Astrocyte of the spinal cord (primary cell): ENCODE measurements at regions not wholly inside any gene's neighbourhood (a gene's known extent, or its start where the extent isn't known, plus 50 kb on each side); places are given as distances from the start of the nearest gene placed in this dataset.
A peak's percentile ranks its signal among the peaks of the same experiment; 100 is the strongest.
"Not testable (repeated sequence)": the region's sequence is repeated elsewhere in the genome, so short reads cannot be mapped to it uniquely, and the experiment has no call there.

Source experiments
- DNase-seq: peaks from one replicate; pipeline ENCODE4 v3.0.0; 2011; ENCODE audit warnings: low read depth, low spot score
- H3K4me3 ChIP-seq: 2 replicates; pipeline ENCODE4 v1.5.1; 2011; ENCODE audit warnings: low read depth, mild to moderate bottlenecking, low read length, moderate library complexity
- in situ Hi-C: cut with HindIII; loops from 2 replicates; pipeline ENCODE4 v1.10.0; 2017; ENCODE audit warnings: low sequenced_read_pairs
- TF ChIP-seq, protein P1 (sequence below): IDR thresholded peaks from 2 replicates; pipeline ENCODE4 v1.5.1; 2012; ENCODE audit warnings: low read depth, mild to moderate bottlenecking, low read length, inconsistent platforms

DNA sequence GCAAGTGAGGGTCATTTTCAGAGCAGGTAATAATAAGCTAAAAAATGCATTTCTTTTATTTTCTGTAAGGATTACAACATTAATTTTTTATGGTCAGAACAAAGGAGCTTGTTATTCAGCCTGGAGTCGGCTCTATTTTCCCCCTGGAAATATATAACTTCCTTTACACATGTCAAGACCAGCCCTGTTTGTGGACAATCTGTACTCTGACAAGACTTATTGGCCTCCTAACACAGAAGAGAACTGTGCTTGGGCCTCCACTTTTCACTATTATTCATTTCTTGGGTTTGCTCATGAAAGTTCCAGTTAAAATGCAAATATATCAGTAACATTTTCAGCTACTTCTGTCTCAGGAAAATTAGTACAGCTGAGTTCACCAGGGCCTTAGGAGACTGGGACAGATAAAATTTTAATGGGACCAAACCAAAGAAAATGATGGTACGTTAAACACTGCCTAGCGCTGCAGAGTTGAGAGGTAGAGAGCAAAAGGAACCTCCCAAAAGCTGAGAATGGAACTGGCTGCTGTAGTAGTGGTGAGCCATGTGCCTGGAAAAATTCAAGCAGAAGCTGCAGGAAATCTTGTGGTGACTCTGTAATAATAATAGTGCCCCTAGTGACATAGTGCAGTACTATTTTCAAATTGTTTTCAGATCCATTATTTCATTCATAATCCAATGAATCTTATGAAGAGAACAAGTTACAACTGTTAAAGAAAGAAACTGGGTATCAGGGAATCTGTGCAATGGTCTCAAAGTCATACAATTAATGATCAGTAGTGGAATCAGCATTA, 227.2 kb upstream of the KIAA1217 start:
- TF ChIP-seq, protein P1, sequence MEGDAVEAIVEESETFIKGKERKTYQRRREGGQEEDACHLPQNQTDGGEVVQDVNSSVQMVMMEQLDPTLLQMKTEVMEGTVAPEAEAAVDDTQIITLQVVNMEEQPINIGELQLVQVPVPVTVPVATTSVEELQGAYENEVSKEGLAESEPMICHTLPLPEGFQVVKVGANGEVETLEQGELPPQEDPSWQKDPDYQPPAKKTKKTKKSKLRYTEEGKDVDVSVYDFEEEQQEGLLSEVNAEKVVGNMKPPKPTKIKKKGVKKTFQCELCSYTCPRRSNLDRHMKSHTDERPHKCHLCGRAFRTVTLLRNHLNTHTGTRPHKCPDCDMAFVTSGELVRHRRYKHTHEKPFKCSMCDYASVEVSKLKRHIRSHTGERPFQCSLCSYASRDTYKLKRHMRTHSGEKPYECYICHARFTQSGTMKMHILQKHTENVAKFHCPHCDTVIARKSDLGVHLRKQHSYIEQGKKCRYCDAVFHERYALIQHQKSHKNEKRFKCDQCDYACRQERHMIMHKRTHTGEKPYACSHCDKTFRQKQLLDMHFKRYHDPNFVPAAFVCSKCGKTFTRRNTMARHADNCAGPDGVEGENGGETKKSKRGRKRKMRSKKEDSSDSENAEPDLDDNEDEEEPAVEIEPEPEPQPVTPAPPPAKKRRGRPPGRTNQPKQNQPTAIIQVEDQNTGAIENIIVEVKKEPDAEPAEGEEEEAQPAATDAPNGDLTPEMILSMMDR = no peak
- DNase-seq = no peak
- H3K4me3 ChIP-seq = no peak overlapping the region
- in situ Hi-C loops = no loop called here

DNA sequence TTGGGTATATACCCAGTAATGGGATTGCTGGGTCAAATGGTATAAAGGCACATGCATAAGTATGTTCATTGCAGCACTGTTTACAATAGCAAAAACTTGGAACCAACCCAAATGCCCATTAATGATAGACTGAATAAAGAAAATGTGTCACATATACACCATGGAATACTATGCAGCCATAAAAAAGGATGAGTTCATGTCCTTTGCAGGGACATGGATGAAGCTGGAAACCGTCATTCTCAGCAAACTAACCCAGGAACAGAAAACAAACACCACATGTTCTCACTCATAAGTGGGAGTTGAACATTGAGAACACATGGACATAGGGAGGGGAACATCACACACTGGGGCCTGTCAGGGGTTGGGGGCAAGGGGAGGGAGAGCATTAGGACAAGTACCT, 224.5 kb upstream of the KIAA1217 start:
- DNase-seq, in situ Hi-C loops, H3K4me3 ChIP-seq: not testable (repeated sequence)

DNA sequence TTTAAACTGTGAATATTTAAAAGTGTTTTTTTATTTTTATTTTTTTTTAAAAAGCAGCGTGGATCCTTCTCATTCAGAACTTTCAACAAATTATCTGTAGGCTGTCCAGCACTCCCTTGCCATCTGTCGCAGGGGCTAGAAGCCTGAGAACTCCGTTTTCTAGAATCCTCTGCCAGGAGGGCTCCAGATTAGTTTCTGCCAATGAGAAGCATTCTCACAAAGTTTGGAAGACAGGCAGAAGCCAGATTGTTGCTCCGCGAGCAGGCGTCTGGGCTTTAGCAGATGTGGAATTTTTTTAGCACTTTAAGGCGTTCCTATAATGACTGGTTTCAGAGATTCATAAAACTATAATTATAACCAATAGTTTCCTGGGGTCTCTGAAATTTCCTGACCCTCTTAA, 220.9 kb upstream of the KIAA1217 start:
- in situ Hi-C loops = no loop called here
- H3K4me3 ChIP-seq = no peak overlapping the region
- no peak for DNase-seq
- TF ChIP-seq, protein P1 = no peak

DNA sequence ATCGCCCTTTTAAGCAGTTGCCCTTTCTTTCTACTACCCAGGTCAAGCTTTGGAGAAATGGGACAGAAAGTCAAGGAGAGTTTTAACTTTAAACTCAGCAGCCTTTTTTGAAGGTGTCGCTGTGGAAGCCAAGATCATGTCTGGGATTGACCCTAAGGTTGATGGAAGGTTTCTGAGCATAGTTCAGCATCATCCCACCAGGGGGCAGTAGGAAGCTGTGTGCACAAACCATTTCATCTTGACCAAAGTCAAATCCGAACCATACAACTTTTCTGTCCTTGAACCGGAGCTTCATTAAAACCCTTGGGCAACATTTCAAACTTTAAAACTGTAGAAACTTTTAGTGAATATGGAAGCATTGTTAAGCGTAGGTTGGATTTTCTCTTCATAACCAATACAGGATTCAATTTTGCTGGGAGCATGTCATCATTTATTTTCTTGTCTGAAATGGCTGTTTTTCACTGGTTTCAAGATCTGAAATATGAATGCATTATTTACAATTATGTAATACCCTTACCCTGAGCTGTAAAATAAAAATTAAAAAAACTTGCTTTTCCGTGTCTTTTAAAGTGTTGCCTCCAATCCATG, 214.4 kb upstream of the KIAA1217 start:
- TF ChIP-seq, protein P1 = peak; percentile 91
- H3K4me3 ChIP-seq = no peak overlapping the region
- DNase-seq = peak; percentile 57
- in situ Hi-C loops = no loop called here

DNA sequence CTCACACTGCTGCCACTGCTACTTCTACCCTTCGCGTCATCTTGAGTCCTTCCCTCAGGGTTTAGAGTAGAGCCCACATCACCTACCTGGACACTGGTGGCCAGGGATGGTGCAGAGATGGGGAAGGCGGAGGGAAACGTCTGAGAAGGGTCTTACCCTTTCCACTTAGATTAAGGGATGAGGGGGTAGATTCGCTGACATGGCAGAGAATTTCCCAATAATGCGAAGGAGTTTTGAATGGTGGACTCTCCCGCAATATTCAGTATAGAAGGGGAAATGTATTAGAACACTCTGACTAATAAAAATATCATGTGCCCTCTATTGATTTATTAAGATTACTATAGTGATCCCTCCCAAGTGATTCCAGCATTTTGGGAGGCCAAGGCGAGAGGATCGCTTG, 209.5 kb upstream of the KIAA1217 start:
- TF ChIP-seq, protein P1 = no peak
- no peak overlapping the region for H3K4me3 ChIP-seq
- in situ Hi-C loops = no loop called here
- no peak for DNase-seq

DNA sequence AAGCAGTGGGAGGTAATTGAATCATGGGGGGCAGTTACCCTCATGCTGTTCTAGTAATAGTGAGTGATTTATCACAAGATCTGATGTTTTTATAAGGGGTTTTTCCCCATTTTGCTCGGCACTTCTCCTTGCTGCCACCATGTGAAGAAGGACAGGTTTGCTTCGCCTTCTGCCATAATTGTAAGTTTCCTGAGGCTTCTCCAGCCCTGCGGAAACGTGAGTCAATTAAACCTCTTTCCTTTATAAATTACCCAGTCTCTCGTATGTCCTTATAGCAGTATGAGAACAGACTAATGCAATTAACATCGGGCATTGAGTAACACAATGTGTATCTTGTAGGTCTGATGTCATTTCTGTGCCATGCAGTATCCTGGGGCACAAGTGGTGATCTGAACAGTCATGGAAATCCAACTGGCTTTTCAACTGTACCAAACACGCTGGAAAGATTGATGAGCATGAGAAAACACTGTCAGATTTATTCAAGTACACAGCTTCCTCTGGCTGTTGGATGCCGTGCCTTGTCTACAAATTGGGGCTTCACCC, 208.6 kb upstream of the KIAA1217 start:
- in situ Hi-C loops = no loop called here
- no peak for DNase-seq
- TF ChIP-seq, protein P1 = no peak
- no peak overlapping the region for H3K4me3 ChIP-seq

DNA sequence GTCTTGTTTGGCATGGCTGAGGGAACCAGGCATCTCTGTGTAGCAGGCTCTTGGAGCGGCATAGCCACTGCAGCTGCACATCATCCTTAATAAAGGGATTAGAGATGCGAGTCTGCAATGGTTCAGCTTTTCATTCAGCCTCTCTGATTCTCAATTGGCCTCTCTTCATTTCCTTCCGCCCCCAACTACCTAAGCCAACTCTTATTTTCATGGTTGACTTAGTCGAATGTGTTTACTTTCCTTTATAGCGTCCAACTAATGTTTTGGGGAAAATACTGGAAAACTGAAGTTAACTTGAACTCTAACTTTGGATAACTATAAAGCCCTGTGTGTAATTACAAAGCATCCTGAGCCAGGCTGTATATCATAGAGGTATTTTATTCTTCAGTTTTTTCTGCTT, 202.2 kb upstream of the KIAA1217 start:
- TF ChIP-seq, protein P1 = no peak
- in situ Hi-C loops = no loop called here
- H3K4me3 ChIP-seq = no peak overlapping the region
- no peak for DNase-seq
